K562 (cell line): ENCODE measurements at regions not wholly inside any gene's neighbourhood (a gene's known extent, or its start where the extent isn't known, plus 50 kb on each side); places are given as distances from the start of the nearest gene placed in this dataset.

Experiments used
- ATAC-seq: fragments of 200-7000 bp; cut with Tn5 transposase; 3 replicates; pipeline ENCODE4 v1.9.1; 2020; ENCODE audit warnings: moderate library complexity
- BruUV-seq: library from RNA; stranded (reverse); fragments of 400-500 nt; replicated peaks from 2 replicates; lab custom pipeline; 2021; lab: Mats Ljungman, UMichigan
- CTCF ChIA-PET: fragments of 300-600 bp; formaldehyde crosslinking; extraction: SDS; loops from one replicate; lab custom pipeline; 2021; ENCODE audit warnings: low intra/inter-chr PET ratio; lab: Yijun Ruan, JAX
- POLR2A ChIA-PET: fragments of 300-600, 350-650 bp; sonication (Branson Sonifier 250); formaldehyde crosslinking; extraction: SDS; loops from one replicate; lab custom pipeline; 2021; ENCODE audit warnings: antibody characterized with exemption, inconsistent platforms; lab: Yijun Ruan, JAX
- DNase-seq, 4 experiments: peaks; one replicate each; pipeline versions ENCODE4 v3.0.0 to v3.0.0-alpha.2; 2011 to 2018; ENCODE audit warnings: low spot score in 3 of 4, mixed read lengths in 3 of 4; ENCODE audit errors: extremely low read depth in 1 of 4
- FAIRE-seq: peaks from 2 replicates; lab custom pipeline; 2011; peaks lifted over from hg19 to GRCh38; lab: Jason Lieb, UNC
- H2AFZ ChIP-seq: 2 replicates; pipeline ENCODE4 v1.6.0; 2011; ENCODE audit warnings: low read depth, low read length, control low read depth, inconsistent platforms
- H3K27ac ChIP-seq: fragments of 200-600 bp; 3 replicates; pipeline ENCODE4 v1.8.0; 2011; ENCODE audit warnings: low read depth, mild to moderate bottlenecking, control low read depth, inconsistent platforms, low read length, moderate library complexity, mixed read lengths; ENCODE audit errors: extremely low read depth
- H3K27me3 ChIP-seq, 2 experiments: fragments of 300-600 bp in 1 of 2; 2 replicates in 1 of 2; 3 replicates in 1 of 2; pipeline versions ENCODE4 v1.6.0 to v1.8.0; 2011; ENCODE audit warnings: inconsistent platforms in 2 of 2, low read length in 2 of 2, mild to moderate bottlenecking in 1 of 2, mixed read lengths in 1 of 2, moderate library complexity in 1 of 2; ENCODE audit not compliant: control insufficient read depth in 2 of 2, insufficient read depth in 2 of 2
- H3K36me3 ChIP-seq: fragments of 300-600 bp; 3 replicates; pipeline ENCODE4 v1.8.0; 2011; ENCODE audit warnings: mild to moderate bottlenecking, low read length, inconsistent platforms; ENCODE audit not compliant: control insufficient read depth, insufficient read depth
- H3K4me1 ChIP-seq, 2 experiments: fragments of 200-600 bp in 1 of 2; replicated peaks in 1 of 2; 2 replicates in 1 of 2; 3 replicates in 1 of 2; pipeline versions ENCODE4 v1.5.1 to v1.8.0; 2011; ENCODE audit warnings: inconsistent platforms in 2 of 2, low read length in 2 of 2, mild to moderate bottlenecking in 1 of 2, mixed read lengths in 1 of 2, moderate library complexity in 1 of 2; ENCODE audit not compliant: control insufficient read depth in 2 of 2, insufficient read depth in 2 of 2
- H3K4me2 ChIP-seq: 2 replicates; pipeline ENCODE4 v1.6.1; 2011; ENCODE audit warnings: low read length, control low read depth, inconsistent platforms, mixed read lengths; ENCODE audit not compliant: insufficient read depth
- H3K4me3 ChIP-seq: fragments of 200-600 bp; sonication (generic), shearing (Covaris generic); 2 replicates; pipeline ENCODE4 v1.5.1; 2016; ENCODE audit warnings: control low read depth, inconsistent platforms
- H3K79me2 ChIP-seq: fragments of 200-600 bp; 3 replicates; pipeline ENCODE4 v1.8.0; 2011; ENCODE audit warnings: low read length, inconsistent platforms; ENCODE audit not compliant: control insufficient read depth, insufficient read depth
- H3K9ac ChIP-seq, 2 experiments: 2 replicates each; pipeline versions ENCODE4 v1.6.0 to v1.6.1; 2011; ENCODE audit warnings: low read depth in 2 of 2, low read length in 2 of 2, control low read depth in 1 of 2, inconsistent platforms in 1 of 2, mild to moderate bottlenecking in 1 of 2, mixed read lengths in 1 of 2; ENCODE audit not compliant: insufficient read depth in 1 of 2
- H3K9me1 ChIP-seq: one replicate; pipeline ENCODE4 v1.6.0; 2011; ENCODE audit warnings: inconsistent platforms, mild to moderate bottlenecking, low read length, moderate library complexity; ENCODE audit not compliant: control insufficient read depth, insufficient read depth
- H3K9me3 ChIP-seq: replicated peaks from 2 replicates; pipeline ENCODE4 v1.5.1; 2011; ENCODE audit warnings: low read depth, low read length, inconsistent platforms; ENCODE audit not compliant: control insufficient read depth, insufficient read depth
- H4K20me1 ChIP-seq: replicated peaks from 2 replicates; pipeline ENCODE4 v1.6.1; 2011; ENCODE audit warnings: low read length, inconsistent platforms, mixed read lengths; ENCODE audit not compliant: control insufficient read depth, insufficient read depth
- DNMT1 ChIP-seq: fragments of 450-650 bp; IDR thresholded peaks from 2 replicates; pipeline ENCODE4 v1.6.1; 2016; ENCODE audit warnings: antibody characterized with exemption, mild to moderate bottlenecking
- HLTF ChIP-seq: fragments of 450-650 bp; IDR thresholded peaks from 2 replicates; pipeline ENCODE4 v1.6.1; 2016
- NEUROD1 ChIP-seq: fragments of 150-350 bp; IDR thresholded peaks from 2 replicates; pipeline ENCODE4 v1.6.1; 2014; ENCODE audit warnings: borderline replicate concordance, low read length, low read depth; ENCODE audit not compliant: partially characterized antibody
- SMAD3 ChIP-seq: fragments of 450-650 bp; formaldehyde crosslinking; conservative IDR thresholded peaks from 2 replicates; pipeline ENCODE4 v1.4.0; 2020; ENCODE audit warnings: mild to moderate bottlenecking
- SMARCE1 ChIP-seq: fragments of 450-650 bp; IDR thresholded peaks from 2 replicates; pipeline ENCODE4 v1.7.1; 2016; ENCODE audit warnings: mild to moderate bottlenecking
- SNIP1 ChIP-seq: fragments of 450-650 bp; IDR thresholded peaks from 2 replicates; pipeline ENCODE4 v1.7.1; 2017; ENCODE audit warnings: low read depth, mild to moderate bottlenecking
- STAT5A ChIP-seq: IDR thresholded peaks from 2 replicates; pipeline ENCODE4 v1.6.1; 2012; ENCODE audit warnings: low read length, inconsistent platforms, borderline replicate concordance
- ZNF263 ChIP-seq: sonication (generic); formaldehyde crosslinking; IDR thresholded peaks from 2 replicates; pipeline ENCODE4 v1.8.0; 2022; ENCODE audit warnings: mild to moderate bottlenecking, missing genetic modification reagents, borderline replicate concordance
- ZNF561 ChIP-seq: fragments of 450-650 bp; formaldehyde crosslinking; conservative IDR thresholded peaks from 2 replicates; pipeline ENCODE4 v1.4.0; 2020; ENCODE audit warnings: mild to moderate bottlenecking, moderate library complexity
- ZNF778 ChIP-seq: fragments of 450-650 bp; formaldehyde crosslinking; IDR thresholded peaks from 2 replicates; pipeline ENCODE4 v1.4.0; 2020; ENCODE audit warnings: mild to moderate bottlenecking, moderate library complexity
- WGBS: fragments of 100-300 bp; shearing (Covaris generic); methylation state at CpG from one replicate; pipeline ENCODE4 v1.1.6; 2016; ENCODE audit warnings: low coverage, mixed read lengths; ENCODE audit not compliant: insufficient coverage; ENCODE audit errors: missing lambda C conversion rate; 5-methylcytosine and 5-hydroxymethylcytosine counted together
- in situ Hi-C: fragments of 300-500 bp; cut with MboI; formaldehyde crosslinking; loops from 4 replicates; pipeline ENCODE4 v1.15.0; 2018; ENCODE audit warnings: inconsistent platforms, mixed read lengths
- intact Hi-C: fragments of 100-400 bp; cut with micrococcal nuclease; formaldehyde crosslinking; loops from 2 replicates; pipeline ENCODE4 v1.14.2; 2022
- TF ChIP-seq, protein P1 (sequence below): fragments of 450-650 bp; conservative IDR thresholded peaks from 2 replicates; pipeline ENCODE4 v1.6.1; 2016; ENCODE audit warnings: missing genetic modification characterization, low read depth, mild to moderate bottlenecking, missing compliant biosample characterization, moderate library complexity
- TF ChIP-seq, protein P2 (sequence below): fragments of 250-450 bp; sonication (Bioruptor Pico); IDR thresholded peaks from 2 replicates; pipeline ENCODE4 v1.5.0; 2020; ENCODE audit warnings: mild to moderate bottlenecking
- TF ChIP-seq, protein P3 (sequence below): fragments of 250-450 bp; sonication (Bioruptor Pico); IDR thresholded peaks from 2 replicates; pipeline ENCODE4 v1.8.0; 2021; ENCODE audit warnings: moderate library complexity, mild to moderate bottlenecking, inconsistent platforms
- TF ChIP-seq, protein P4 (sequence below): IDR thresholded peaks from 2 replicates; pipeline ENCODE4 v1.6.1; 2011; ENCODE audit not compliant: insufficient read length; ENCODE audit errors: extremely low read depth

GRCh38 chr5:52627740-52628139 is 160.0 kb upstream of the ITGA1 start:
- ATAC-seq: no peak
- in situ Hi-C loops: no loop called here
- no peak overlapping the region for H3K4me2 ChIP-seq
- no peaks in the 10 kb centered on the region for H3K79me2 ChIP-seq
- no TSS peak for BruUV-seq
- TF ChIP-seq, protein P1, sequence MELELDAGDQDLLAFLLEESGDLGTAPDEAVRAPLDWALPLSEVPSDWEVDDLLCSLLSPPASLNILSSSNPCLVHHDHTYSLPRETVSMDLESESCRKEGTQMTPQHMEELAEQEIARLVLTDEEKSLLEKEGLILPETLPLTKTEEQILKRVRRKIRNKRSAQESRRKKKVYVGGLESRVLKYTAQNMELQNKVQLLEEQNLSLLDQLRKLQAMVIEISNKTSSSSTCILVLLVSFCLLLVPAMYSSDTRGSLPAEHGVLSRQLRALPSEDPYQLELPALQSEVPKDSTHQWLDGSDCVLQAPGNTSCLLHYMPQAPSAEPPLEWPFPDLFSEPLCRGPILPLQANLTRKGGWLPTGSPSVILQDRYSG (tag): no peak
- TF ChIP-seq, all 486 proteins: peak for 0
- Histone ChIP-seq H3K4me1 (no peaks in the 10 kb centered on the region), H3K9me3 (no peaks in the 10 kb centered on the region), H3K9ac (no peak overlapping the region), H2AFZ (no peak overlapping the region), H3K36me3 (no peaks in the 10 kb centered on the region), H3K4me3 (no peak overlapping the region), H3K27ac (no peak overlapping the region), H3K27me3 (no peaks in the 10 kb centered on the region), H4K20me1 (no peaks in the 10 kb centered on the region), H3K9me1 (no peaks in the 10 kb centered on the region)
- FAIRE-seq (no peak), DNase-seq (no peak)
- POLR2A ChIA-PET: no interaction called here
- CTCF ChIA-PET: no interaction called here
- 0% methylated on average over 1 of the region's 1 CpG for WGBS
- intact Hi-C loops: no loop called here

- H3K4me2 ChIP-seq: no peak overlapping the region
- H3K79me2 ChIP-seq: no peaks in the 10 kb centered on the region
- H3K27me3 ChIP-seq: no peaks in the 10 kb centered on the region
- no peak overlapping the region for H3K27ac ChIP-seq
- no peaks in the 10 kb centered on the region for H3K9me1 ChIP-seq
- ChIA-PET POLR2A (no interaction called here), CTCF (no interaction called here)
- no peaks in the 10 kb centered on the region for H3K9me3 ChIP-seq
- 0% methylated on average over 1 of the region's 1 CpG for WGBS
- no peaks in the 10 kb centered on the region for H3K36me3 ChIP-seq
- no peak overlapping the region for H3K4me3 ChIP-seq
- intact Hi-C loops: no loop called here
- in situ Hi-C loops: no loop called here
- no peak for ATAC-seq
- no peaks in the 10 kb centered on the region for H4K20me1 ChIP-seq
- H2AFZ ChIP-seq: no peak overlapping the region
- H3K4me1 ChIP-seq: no peaks in the 10 kb centered on the region
- no peak for FAIRE-seq
- no TSS peak for BruUV-seq
- no peak overlapping the region for H3K9ac ChIP-seq
- no peak for DNase-seq
- TF ChIP-seq SMAD3 (CRISPR knock-in tag) (no peak), NEUROD1 (no peak), STAT5A (no peak), ZNF778 (CRISPR knock-in tag) (no peak), SMARCE1 (no peak), HLTF (no peak), ZNF561 (CRISPR knock-in tag) (no peak), SNIP1 (no peak), ZNF263 (CRISPR knock-in tag) (no peak), DNMT1 (no peak)
- TF ChIP-seq, protein P2, sequence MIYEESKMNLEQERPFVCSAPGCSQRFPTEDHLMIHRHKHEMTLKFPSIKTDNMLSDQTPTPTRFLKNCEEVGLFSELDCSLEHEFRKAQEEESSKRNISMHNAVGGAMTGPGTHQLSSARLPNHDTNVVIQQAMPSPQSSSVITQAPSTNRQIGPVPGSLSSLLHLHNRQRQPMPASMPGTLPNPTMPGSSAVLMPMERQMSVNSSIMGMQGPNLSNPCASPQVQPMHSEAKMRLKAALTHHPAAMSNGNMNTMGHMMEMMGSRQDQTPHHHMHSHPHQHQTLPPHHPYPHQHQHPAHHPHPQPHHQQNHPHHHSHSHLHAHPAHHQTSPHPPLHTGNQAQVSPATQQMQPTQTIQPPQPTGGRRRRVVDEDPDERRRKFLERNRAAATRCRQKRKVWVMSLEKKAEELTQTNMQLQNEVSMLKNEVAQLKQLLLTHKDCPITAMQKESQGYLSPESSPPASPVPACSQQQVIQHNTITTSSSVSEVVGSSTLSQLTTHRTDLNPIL (CRISPR knock-in tag): no peak
- TF ChIP-seq, protein P3, sequence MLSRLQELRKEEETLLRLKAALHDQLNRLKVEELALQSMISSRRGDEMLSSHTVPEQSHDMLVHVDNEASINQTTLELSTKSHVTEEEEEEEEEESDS: no peak
- TF ChIP-seq, protein P4, sequence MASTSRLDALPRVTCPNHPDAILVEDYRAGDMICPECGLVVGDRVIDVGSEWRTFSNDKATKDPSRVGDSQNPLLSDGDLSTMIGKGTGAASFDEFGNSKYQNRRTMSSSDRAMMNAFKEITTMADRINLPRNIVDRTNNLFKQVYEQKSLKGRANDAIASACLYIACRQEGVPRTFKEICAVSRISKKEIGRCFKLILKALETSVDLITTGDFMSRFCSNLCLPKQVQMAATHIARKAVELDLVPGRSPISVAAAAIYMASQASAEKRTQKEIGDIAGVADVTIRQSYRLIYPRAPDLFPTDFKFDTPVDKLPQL: no peak
Measured at GRCh38 chr5:52632281-52632680, 155.4 kb upstream of the ITGA1 start.
